ENCODE measurements at regions not wholly inside any gene's neighbourhood (a gene's known extent, or its start where the extent isn't known, plus 50 kb on each side); places are given as distances from the start of the nearest gene placed in this dataset.

DNA sequence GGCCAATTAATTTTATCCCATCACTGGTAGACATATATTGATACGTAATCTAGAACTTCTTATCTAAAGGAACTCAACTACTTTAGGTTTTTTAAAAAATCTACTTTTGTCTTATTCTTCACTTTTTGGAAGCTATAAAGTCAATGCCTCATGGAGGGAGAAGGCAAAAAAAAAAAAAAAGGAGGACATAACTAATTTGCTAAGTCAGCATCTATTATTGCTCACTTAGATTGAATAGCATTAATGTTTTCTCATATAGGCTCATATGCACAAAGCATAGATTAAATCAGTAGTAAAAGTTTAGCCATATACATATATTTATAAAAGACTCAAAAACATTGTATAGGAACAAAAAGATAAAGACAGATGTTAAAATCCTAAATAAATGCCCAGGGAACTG, 179.3 kb upstream of the DGKB start:
- Histone ChIP-seq H3K27me3 (replicated peaks in 1 of 4; ENCODE audit: control extremely low read depth in 1 of 4, control insufficient read depth in 3 of 4, insufficient read depth in 4 of 4, low read length in 3 of 4) (no peaks in the 10 kb centered on the region), H3K36me3 (replicated peaks in 1 of 2; ENCODE audit: control extremely low read depth in 1 of 2, control insufficient read depth in 1 of 2, extremely low read depth in 1 of 2, insufficient read depth in 2 of 2, low read length in 1 of 2) (no peaks in the 10 kb centered on the region), H2AFZ (ENCODE audit: insufficient read depth, low read depth, low read length, poor library complexity, severe bottlenecking) (no peak overlapping the region), H3K9ac (ENCODE audit: low read length) (no peak overlapping the region), H3K4me3 (ENCODE audit: control extremely low read depth in 1 of 5, extremely low read depth in 1 of 5, insufficient read depth in 1 of 5, low read depth in 2 of 5, low read length in 4 of 5) (no peak overlapping the region), H4K20me1 (ENCODE audit: control insufficient read depth, insufficient read depth, low read length, poor library complexity, severe bottlenecking) (no peaks in the 10 kb centered on the region), H3K4me2 (replicated peaks; ENCODE audit: low read depth, low read length, poor library complexity, severe bottlenecking) (no peak overlapping the region), H3K27ac (ENCODE audit: low read length in 2 of 2) (no peak overlapping the region), H3K4me1 (ENCODE audit: control insufficient read depth in 2 of 2, insufficient read depth in 2 of 2, low read length in 2 of 2) (no peaks in the 10 kb centered on the region), H3K9me3 (ENCODE audit: control extremely low read depth in 1 of 3, control insufficient read depth in 2 of 3, insufficient read depth in 1 of 3, low read length in 2 of 3) (no peaks in the 10 kb centered on the region), H3K79me2 (ENCODE audit: control insufficient read depth, insufficient read depth, low read length) (no peaks in the 10 kb centered on the region)
- no CpG with 5 or more reads among the region's 1 CpG for WGBS (ENCODE audit: insufficient coverage)
- Mint-ChIP-seq H3K4me1 (no peaks in the 10 kb centered on the region), H3K9me3 (ENCODE audit: insufficient read depth) (peaks cover under 1% of the 10 kb centered on the region), H3K27me3 (no peaks in the 10 kb centered on the region), H3K27ac (no peak overlapping the region), H3K4me3 (no peak overlapping the region)
- ChIA-PET CTCF (no interaction called here), POLR2A (no interaction called here)
- TF ChIP-seq, protein P1, sequence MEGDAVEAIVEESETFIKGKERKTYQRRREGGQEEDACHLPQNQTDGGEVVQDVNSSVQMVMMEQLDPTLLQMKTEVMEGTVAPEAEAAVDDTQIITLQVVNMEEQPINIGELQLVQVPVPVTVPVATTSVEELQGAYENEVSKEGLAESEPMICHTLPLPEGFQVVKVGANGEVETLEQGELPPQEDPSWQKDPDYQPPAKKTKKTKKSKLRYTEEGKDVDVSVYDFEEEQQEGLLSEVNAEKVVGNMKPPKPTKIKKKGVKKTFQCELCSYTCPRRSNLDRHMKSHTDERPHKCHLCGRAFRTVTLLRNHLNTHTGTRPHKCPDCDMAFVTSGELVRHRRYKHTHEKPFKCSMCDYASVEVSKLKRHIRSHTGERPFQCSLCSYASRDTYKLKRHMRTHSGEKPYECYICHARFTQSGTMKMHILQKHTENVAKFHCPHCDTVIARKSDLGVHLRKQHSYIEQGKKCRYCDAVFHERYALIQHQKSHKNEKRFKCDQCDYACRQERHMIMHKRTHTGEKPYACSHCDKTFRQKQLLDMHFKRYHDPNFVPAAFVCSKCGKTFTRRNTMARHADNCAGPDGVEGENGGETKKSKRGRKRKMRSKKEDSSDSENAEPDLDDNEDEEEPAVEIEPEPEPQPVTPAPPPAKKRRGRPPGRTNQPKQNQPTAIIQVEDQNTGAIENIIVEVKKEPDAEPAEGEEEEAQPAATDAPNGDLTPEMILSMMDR (IDR thresholded peaks at IDR 0.05), result no peak
- TF ChIP-seq EZH2 (IDR thresholded peaks at IDR 0.05; ENCODE audit: borderline replicate concordance, insufficient read depth, low read depth, low read length, poor library complexity, severe bottlenecking), result no peak
- no peak for DNase-seq
- intact Hi-C loops (cut with micrococcal nuclease), result no loop called here
- ATAC-seq (ENCODE audit: low read depth), result no peak

DNA sequence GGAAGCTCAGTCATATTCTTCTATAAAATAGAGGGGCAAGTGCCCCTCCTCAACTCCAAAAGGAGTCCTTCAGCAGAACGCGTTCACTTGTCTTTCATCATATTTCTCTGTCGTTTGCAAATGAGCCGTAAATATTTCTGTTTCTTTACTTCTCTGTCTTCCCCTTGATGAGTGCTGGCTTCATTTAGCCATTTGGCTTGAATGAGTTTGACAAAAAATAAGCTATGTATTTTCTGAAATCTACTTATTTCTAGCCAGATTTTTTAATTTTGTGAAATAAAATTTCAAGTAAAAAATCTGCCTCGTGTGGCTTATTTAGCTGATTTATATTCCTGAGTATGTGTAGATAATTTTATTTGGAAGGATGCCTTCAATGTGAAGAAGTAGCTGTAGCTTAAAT, 170.8 kb upstream of the DGKB start:
- no peak for ATAC-seq (ENCODE audit: low read depth)

More for the DNA sequence above, 170.8 kb upstream of the DGKB start:
- Histone ChIP-seq H3K27ac (ENCODE audit: low read length in 2 of 2) (no peak overlapping the region), H3K27me3 (replicated peaks in 1 of 4; ENCODE audit: control extremely low read depth in 1 of 4, control insufficient read depth in 3 of 4, insufficient read depth in 4 of 4, low read length in 3 of 4) (no peaks in the 10 kb centered on the region), H2AFZ (ENCODE audit: insufficient read depth, low read depth, low read length, poor library complexity, severe bottlenecking) (no peak overlapping the region), H3K79me2 (ENCODE audit: control insufficient read depth, insufficient read depth, low read length) (no peaks in the 10 kb centered on the region), H3K9ac (ENCODE audit: low read length) (no peak overlapping the region), H3K4me1 (ENCODE audit: control insufficient read depth in 2 of 2, insufficient read depth in 2 of 2, low read length in 2 of 2) (no peaks in the 10 kb centered on the region), H3K36me3 (replicated peaks in 1 of 2; ENCODE audit: control extremely low read depth in 1 of 2, control insufficient read depth in 1 of 2, extremely low read depth in 1 of 2, insufficient read depth in 2 of 2, low read length in 1 of 2) (no peaks in the 10 kb centered on the region), H3K4me2 (replicated peaks; ENCODE audit: low read depth, low read length, poor library complexity, severe bottlenecking) (no peak overlapping the region), H3K9me3 (ENCODE audit: control extremely low read depth in 1 of 3, control insufficient read depth in 2 of 3, insufficient read depth in 1 of 3, low read length in 2 of 3) (no peaks in the 10 kb centered on the region), H3K4me3 (ENCODE audit: control extremely low read depth in 1 of 5, extremely low read depth in 1 of 5, insufficient read depth in 1 of 5, low read depth in 2 of 5, low read length in 4 of 5) (no peak overlapping the region), H4K20me1 (ENCODE audit: control insufficient read depth, insufficient read depth, low read length, poor library complexity, severe bottlenecking) (no peaks in the 10 kb centered on the region)
- POLR2A ChIA-PET, result no interaction called here
- TF ChIP-seq, protein P1 (IDR thresholded peaks at IDR 0.05), result no peak
- no peak for TF ChIP-seq EZH2 (IDR thresholded peaks at IDR 0.05; ENCODE audit: borderline replicate concordance, insufficient read depth, low read depth, low read length, poor library complexity, severe bottlenecking)
- Mint-ChIP-seq H3K9me3 (ENCODE audit: insufficient read depth) (peaks cover 5% of the 10 kb centered on the region), H3K27me3 (no peaks in the 10 kb centered on the region), H3K27ac (no peak overlapping the region), H3K4me1 (no peaks in the 10 kb centered on the region), H3K4me3 (no peak overlapping the region)
- CTCF ChIA-PET, result no interaction called here
- DNase-seq, result no peak
- intact Hi-C loops (cut with micrococcal nuclease), result no loop called here
- WGBS (ENCODE audit: insufficient coverage), result 100% methylated on average over 3 of the region's 5 CpGs

Data from B cell (primary cell).